Ishikawa (cell line): ENCODE measurements at regions not wholly inside any gene's neighbourhood (a gene's known extent, or its start where the extent isn't known, plus 50 kb on each side); places are given as distances from the start of the nearest gene placed in this dataset.

ENCODE experiments used
- CEBPB ChIP-seq: IDR thresholded peaks from 2 replicates; pipeline ENCODE4 v1.6.1; 2012
- CREB1 ChIP-seq: IDR thresholded peaks from 2 replicates; pipeline ENCODE4 v1.6.1; 2012; ENCODE audit warnings: low read depth
- EGR1 ChIP-seq: IDR thresholded peaks from 2 replicates; pipeline ENCODE4 v1.6.1; 2012
- EP300 ChIP-seq: IDR thresholded peaks from 2 replicates; pipeline ENCODE4 v1.6.1; 2012; ENCODE audit warnings: borderline replicate concordance
- FOXM1 ChIP-seq: IDR thresholded peaks from 2 replicates; pipeline ENCODE4 v1.6.1; 2012; ENCODE audit warnings: low read depth, borderline replicate concordance
- MAX ChIP-seq: IDR thresholded peaks from 2 replicates; pipeline ENCODE4 v1.6.1; 2012
- NFIC ChIP-seq: IDR thresholded peaks from 2 replicates; pipeline ENCODE4 v1.6.1; 2012
- RAD21 ChIP-seq: IDR thresholded peaks from 2 replicates; pipeline ENCODE4 v1.6.1; 2012; ENCODE audit warnings: low read depth
- REST ChIP-seq: IDR thresholded peaks from 2 replicates; pipeline ENCODE4 v1.6.1; 2012; ENCODE audit warnings: low read depth, mild to moderate bottlenecking
- TAF1 ChIP-seq: IDR thresholded peaks from 2 replicates; pipeline ENCODE4 v1.6.1; 2012; ENCODE audit warnings: low read depth, mild to moderate bottlenecking
- TCF12 ChIP-seq: IDR thresholded peaks from 2 replicates; pipeline ENCODE4 v1.6.1; 2012; ENCODE audit warnings: low read depth
- TEAD4 ChIP-seq: IDR thresholded peaks from 2 replicates; pipeline ENCODE4 v1.6.1; 2012
- USF1 ChIP-seq: IDR thresholded peaks from 2 replicates; pipeline ENCODE4 v1.6.1; 2012
- YY1 ChIP-seq: IDR thresholded peaks from 2 replicates; pipeline ENCODE4 v1.6.1; 2012; ENCODE audit warnings: low read depth
- ZBTB7A ChIP-seq: IDR thresholded peaks from 2 replicates; pipeline ENCODE4 v1.6.1; 2012; ENCODE audit warnings: low read depth

- no peak for TF ChIP-seq CREB1
- TF ChIP-seq TAF1, result no peak
- no peak for TF ChIP-seq NFIC
- TF ChIP-seq YY1, result no peak
- TF ChIP-seq CEBPB, result no peak
- no peak for TF ChIP-seq TEAD4
- no peak for TF ChIP-seq RAD21
- TF ChIP-seq TCF12, result no peak
- TF ChIP-seq ZBTB7A, result no peak
- no peak for TF ChIP-seq MAX
These were observed 186.3 kb downstream of the DTHD1 start for GRCh38 chr4:36467670-36468069.

- no peak for TF ChIP-seq TAF1
- TF ChIP-seq FOXM1, result no peak
- no peak for TF ChIP-seq USF1
These were observed 190.5 kb downstream of the DTHD1 start for GRCh38 chr4:36471903-36472302.

- no peak for TF ChIP-seq CREB1
- TF ChIP-seq EP300, result no peak
- no peak for TF ChIP-seq NFIC
- no peak for TF ChIP-seq CEBPB
These were observed 194.7 kb downstream of the DTHD1 start for GRCh38 chr4:36476135-36476534.

GRCh38 chr4:36477861-36478260 lies 196.4 kb downstream of the DTHD1 start:
- no peak for TF ChIP-seq EGR1
- TF ChIP-seq NFIC, result no peak
- no peak for TF ChIP-seq ZBTB7A
- TF ChIP-seq RAD21, result no peak
- TF ChIP-seq TEAD4, result no peak
- TF ChIP-seq YY1, result no peak
- no peak for TF ChIP-seq EP300
- TF ChIP-seq MAX, result no peak
- no peak for TF ChIP-seq USF1

GRCh38 chr4:36485885-36486284 lies 204.5 kb downstream of the DTHD1 start:
- no peak for TF ChIP-seq USF1

GRCh38 chr4:36489798-36490197 lies 208.4 kb downstream of the DTHD1 start:
- TF ChIP-seq USF1, result no peak
- no peak for TF ChIP-seq REST
- no peak for TF ChIP-seq NFIC
- TF ChIP-seq TCF12, result no peak
- TF ChIP-seq TAF1, result no peak
- no peak for TF ChIP-seq EP300
- no peak for TF ChIP-seq TEAD4
- TF ChIP-seq FOXM1, result no peak
- no peak for TF ChIP-seq CEBPB
- no peak for TF ChIP-seq EGR1
- no peak for TF ChIP-seq MAX
- TF ChIP-seq RAD21, result no peak
- TF ChIP-seq ZBTB7A, result no peak
- no peak for TF ChIP-seq CREB1
- TF ChIP-seq YY1, result no peak

- no peak for TF ChIP-seq MAX
- no peak for TF ChIP-seq FOXM1
- no peak for TF ChIP-seq NFIC
- TF ChIP-seq RAD21, result no peak
- TF ChIP-seq ZBTB7A, result no peak
- TF ChIP-seq CEBPB, result no peak
- no peak for TF ChIP-seq TEAD4
- no peak for TF ChIP-seq TCF12
- no peak for TF ChIP-seq REST
- no peak for TF ChIP-seq USF1
- no peak for TF ChIP-seq EGR1
- no peak for TF ChIP-seq CREB1
These were observed 210.6 kb downstream of the DTHD1 start for GRCh38 chr4:36492041-36492440.
